ENCODE measurements at regions not wholly inside any gene's neighbourhood (a gene's known extent, or its start where the extent isn't known, plus 50 kb on each side); places are given as distances from the start of the nearest gene placed in this dataset.
"Not testable (repeated sequence)": the region's sequence is repeated elsewhere in the genome, so short reads cannot be mapped to it uniquely, and the experiment has no call there.

DNA sequence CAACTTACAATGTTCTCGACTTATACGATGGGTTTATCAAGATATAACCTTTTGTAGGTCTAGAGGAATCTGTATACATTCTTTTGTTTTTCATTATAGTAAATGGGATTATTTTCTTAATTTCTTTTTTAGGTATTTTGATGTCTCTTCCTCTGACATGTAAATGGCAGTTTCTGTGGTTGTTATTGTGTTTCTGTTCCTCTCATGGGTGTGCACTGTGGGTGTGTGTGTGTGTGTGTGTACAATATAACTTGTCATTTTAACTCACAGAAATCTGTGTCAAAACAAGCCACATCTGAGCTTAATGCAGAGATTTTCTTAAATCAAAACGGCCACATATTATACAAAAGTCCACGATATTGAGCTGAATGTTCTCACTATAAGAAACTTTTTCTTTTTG, 1300.8 kb upstream of the B3GALT2 start:
- DNase-seq (ENCODE audit: low read depth in 2 of 2, low spot score in 1 of 2), result no peak

DNA sequence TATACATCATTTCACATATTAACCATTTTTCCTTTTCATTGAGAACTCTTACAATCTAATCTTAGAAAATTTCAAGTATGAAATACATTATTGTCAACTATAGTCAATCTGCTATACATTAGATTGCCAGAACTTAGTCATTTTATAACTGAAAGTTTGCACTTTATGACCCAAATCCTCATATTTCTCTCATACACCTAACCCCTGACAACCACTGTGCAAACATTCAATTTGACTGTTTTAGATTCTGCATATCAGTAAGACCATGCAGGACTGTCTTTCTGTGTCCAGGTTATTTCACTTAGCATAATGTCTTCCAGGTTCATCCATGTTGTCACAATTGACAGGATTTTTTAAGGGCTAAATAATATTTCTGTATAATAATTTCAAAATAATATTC, 1299.0 kb upstream of the B3GALT2 start:
- no peak for DNase-seq (ENCODE audit: low read depth in 2 of 2, low spot score in 1 of 2)

DNA sequence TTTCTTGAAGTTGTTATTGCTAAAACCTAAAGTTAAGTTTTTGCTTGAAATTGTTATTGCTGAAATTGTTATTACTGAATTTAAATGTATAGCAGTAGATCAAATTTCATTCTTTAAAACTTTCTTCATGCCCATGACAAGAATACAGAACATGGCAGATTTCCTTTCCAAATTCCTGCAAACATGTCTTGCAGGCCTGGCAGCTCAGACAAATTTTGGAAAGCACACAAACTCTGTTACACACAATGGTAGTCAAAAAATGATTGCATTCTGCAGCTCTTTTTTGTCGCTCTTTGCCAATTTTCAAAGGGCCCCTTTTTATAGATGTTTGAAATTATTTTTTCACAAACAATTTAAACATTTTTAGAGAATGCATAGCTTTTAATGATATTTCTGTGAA, 1292.3 kb upstream of the B3GALT2 start:
- no peak for DNase-seq (ENCODE audit: low read depth in 2 of 2, low spot score in 1 of 2)

DNA sequence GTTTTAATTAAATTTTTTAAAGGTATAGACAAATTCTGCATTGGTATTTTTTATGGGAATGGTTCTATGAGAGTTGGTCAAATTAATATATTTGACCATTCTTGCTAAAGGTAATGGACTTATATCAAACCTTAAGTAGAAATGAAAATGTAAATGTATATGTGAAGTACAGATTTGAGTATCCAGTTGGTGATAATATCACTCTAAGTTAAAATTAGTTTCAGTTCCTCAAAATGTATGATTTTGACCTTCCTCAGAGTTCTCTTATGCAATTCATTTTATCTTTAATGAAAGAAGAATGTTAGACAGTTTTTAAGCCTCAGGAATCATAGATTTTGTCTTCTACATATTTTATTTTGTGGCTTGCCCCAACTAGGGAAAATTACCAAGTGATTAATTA, 1291.5 kb upstream of the B3GALT2 start:
- no peak for DNase-seq (ENCODE audit: low read depth in 2 of 2, low spot score in 1 of 2)

DNA sequence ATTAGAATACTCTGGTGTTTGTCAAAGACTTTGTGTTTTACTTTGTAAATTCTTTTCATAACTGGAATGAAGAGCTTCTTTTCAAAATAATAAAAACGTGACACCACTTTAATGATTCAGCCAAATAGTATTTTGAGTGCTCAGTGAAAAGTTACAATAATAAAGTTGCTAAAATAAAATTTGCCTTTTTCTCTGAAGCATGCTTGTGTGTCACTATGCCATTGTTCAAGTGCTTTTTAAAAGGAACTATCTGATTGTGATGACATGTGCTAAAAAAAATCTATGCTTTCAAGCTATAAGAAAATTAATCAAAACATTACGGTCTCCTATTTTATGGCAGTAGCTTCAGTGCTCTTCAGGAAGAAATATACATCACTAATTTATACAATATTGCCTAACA, 1290.5 kb upstream of the B3GALT2 start:
- DNase-seq (ENCODE audit: low read depth in 2 of 2, low spot score in 1 of 2), result no peak

DNA sequence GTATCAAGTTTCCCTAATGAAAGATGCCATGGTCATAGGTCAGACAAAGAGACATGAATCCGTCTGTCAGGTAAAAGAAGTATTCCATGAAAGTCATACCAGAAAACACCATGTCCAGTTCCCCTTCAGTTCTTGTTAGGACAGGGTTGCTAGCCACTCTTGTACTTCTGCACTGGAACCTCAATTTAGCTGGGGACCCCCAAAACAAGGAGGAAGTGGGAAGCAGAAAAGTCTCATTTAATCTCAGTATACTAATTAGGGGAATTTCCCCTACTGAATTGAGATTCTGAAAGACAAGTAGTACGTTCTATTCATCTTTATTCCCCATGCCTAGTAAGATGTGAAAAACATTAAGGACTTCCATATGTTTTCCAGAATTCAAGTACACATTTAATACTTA, 1289.9 kb upstream of the B3GALT2 start:
- no peak for DNase-seq (ENCODE audit: low read depth in 2 of 2, low spot score in 1 of 2)

DNA sequence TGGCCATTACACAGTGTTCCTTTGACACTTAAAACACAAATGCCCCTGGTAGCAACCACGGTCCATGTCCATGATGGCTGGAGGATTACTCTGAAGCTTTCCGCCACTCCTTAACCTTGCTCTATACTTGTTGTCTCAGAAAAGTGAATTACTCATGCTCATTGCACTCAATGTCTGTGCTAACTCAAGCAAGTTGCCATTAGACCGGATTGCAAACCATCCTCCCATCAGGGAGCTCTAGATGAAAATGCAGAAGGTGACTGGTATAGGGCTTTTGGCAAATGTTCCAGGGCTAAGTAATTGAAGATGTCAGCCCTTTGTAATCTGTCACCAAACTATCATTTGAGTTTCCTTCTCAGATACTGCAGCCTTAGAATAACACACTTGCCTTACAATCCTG, 1288.3 kb upstream of the B3GALT2 start:
- no peak for DNase-seq (ENCODE audit: low read depth in 2 of 2, low spot score in 1 of 2)

DNA sequence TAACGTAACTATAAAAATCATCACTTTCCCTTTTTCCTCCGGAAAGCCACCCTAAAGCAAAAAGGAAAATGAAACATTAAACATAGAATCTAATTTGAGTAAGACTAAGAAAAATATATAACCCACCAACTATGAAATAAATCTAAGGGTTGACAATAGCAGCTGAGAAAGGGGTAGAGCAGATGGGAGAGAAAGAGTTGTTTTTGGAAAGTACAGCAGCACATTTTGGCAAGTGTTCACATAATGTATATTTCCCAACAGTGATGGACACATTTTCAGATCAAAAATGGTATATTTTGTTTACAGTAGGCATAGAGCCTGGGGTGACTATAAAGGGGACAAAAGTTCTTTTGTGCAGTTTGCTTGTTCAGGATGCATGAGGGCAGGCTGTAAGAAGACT, 1287.4 kb upstream of the B3GALT2 start:
- no peak for DNase-seq (ENCODE audit: low read depth in 2 of 2, low spot score in 1 of 2)

DNA sequence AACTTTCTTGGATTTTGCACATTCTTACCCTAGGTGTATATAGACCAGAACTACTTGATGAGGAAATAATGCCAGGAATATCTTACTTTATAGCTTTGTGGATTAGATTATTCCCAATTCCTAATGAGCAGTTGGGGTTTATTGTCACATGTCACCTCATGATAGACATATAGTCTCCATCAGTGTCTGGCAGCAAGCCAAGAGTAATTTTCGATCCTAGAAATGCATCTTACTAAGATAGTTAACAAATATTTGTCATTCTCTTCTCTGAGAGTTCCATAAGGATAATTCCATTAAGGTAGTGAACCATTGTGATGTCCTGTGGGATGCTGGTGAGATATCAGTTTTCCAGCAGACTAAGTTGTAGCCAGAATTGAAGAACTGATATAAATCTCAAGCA, 1282.9 kb upstream of the B3GALT2 start:
- DNase-seq (ENCODE audit: low read depth in 2 of 2, low spot score in 1 of 2), result no peak

DNA sequence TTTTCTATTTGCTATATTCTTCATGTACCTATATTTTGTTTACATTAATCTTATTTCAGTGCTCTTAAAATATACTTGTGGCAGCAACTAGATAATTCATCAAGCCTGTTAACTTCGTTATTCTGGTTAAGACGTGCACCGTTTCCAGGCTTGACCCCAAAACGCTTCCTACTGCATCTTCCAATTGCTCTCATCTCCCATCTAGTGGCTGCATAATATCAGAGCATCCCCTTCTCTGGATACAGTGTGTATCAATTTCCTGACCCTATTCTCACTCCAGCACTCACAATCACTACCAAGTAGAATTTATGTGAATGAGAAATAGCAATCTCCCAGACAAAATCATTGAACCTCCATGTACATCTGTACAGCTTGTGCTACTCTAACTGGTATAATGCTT, 1280.3 kb upstream of the B3GALT2 start:
- no peak for DNase-seq (ENCODE audit: low read depth in 2 of 2, low spot score in 1 of 2)

DNA sequence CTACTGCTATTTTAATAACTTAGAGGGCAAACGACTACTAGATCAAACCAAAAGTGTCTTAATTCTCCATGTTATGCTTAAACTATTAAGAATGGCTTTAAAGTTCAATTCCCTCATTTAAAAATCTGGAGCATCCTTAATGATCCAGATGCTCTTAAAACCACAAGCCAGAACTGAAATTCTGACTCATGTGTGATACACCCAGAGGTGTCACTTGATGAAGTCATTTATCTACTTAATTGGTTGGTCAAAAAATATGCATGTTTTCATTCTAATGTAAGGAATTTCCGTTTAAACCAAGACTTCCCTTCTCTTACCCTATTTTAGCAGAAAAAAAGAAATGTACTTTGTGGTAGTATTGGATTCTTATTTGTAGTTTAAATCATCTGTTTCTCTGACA, 1261.2 kb upstream of the B3GALT2 start:
- DNase-seq (ENCODE audit: low read depth in 2 of 2, low spot score in 1 of 2), result no peak

DNA sequence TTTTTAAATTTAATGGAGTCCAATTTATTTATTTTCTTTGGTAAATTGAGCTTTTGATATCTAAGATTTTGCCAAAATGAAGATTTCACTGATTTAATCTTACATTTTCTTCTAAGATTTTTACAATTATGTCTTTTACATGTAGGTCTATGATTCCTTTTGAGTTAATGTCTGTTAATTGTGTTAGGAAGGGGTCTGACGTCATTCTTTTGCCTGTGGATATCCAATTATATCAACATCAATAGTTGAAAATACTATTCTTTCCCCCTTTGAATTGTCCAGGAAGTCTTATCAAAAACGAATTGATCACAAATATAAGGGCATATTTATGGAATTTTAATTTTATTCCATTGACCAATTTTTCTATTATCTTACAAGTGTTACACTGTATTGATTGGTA, 1258.8 kb upstream of the B3GALT2 start:
- DNase-seq (ENCODE audit: low read depth in 2 of 2, low spot score in 1 of 2), result no peak

DNA sequence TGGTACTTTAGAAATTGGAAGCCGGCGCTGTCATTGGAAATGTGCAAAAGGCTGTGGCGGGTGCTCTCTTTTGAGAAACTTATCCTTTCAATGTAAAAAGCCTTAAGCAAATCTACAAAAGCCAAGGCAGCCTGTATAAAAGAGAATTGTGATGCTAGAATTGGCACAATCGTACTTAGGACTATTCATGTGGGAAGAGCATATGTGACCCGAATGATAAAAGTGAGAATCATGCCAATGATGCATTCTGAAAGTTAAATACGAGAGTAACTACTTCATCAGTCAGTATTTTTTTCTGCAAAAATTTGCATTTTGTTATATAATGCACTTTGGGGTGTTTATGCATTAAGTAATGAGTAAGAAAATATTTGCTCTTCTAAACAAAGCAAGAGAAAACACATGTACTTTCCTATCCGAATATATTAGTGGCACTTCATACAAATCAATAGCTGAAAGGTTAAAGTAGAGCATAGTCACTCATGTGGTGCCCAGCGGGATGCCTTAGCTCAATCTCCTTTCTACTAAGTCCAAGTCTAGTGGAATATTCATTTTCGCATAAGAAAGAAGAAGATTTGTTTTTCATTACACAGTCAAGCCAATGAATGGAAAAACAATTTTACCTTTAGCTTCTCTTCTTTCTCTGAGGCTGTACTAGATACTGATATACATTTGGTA, 1256.6 kb upstream of the B3GALT2 start:
- DNase-seq (ENCODE audit: low read depth in 2 of 2, low spot score in 1 of 2), result no peak

DNA sequence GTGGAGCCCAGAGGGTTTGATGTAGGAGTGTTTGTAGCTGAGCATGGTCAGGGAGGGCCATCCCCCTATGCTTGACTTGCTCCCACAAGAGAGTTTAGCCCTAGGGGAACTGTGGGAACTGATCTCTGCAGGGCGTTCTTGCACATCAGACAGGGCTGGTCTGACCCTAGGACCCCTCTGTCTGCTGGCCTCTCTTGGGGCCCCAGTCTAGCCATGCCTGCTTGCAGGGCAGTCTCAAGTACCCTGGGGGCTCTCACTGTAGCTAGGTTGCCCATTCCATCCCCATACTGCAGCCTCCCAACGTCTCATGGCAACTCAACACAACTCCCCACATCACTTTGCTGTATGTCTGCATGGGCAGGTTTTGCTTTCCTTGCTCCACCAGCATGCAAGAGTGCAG, 1250.7 kb upstream of the B3GALT2 start:
- DNase-seq (ENCODE audit: low read depth in 2 of 2, low spot score in 1 of 2), result no peak

DNA sequence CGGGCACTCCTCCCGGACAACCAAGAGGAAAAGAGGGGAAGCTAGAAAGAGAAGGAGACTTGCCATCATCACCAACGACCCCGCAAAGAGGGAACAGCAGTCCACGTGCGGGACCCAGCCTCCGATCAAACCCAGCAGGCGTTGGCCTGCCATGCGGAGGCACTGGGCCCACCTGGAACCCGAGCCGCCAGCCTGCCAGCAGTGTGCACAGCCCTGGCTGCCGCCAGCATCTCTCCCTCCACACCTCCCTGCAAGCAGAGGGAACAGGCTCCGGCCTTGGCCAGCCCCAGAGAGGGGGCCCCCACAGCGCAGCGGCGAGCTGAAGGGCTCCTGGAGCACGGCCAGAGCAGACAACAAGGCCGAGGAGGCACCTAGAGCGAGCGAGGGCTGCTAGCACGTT, 1244.7 kb upstream of the B3GALT2 start:
- DNase-seq (ENCODE audit: low read depth in 2 of 2, low spot score in 1 of 2), result no peak

DNA sequence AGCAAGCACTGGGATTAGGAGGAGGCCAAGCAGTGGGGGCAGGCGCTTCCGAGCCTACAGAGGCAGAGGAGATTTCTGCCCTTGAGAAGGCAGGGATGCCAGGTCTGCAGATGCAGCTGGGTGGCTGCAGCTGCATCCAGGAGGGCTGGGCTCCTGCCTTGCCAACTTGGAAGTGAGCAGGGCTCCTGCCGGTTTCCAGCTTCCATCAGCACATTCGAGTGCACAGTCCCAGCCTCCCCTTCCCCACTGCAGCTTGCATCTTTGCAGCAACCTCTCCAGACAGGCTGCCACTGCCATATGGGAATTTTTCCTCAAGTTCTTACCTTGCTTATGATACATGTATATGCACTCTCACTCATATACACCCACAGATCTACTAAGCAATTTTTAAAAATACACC, 1234.3 kb upstream of the B3GALT2 start:
- DNase-seq (ENCODE audit: low read depth in 2 of 2, low spot score in 1 of 2), result no peak

DNA sequence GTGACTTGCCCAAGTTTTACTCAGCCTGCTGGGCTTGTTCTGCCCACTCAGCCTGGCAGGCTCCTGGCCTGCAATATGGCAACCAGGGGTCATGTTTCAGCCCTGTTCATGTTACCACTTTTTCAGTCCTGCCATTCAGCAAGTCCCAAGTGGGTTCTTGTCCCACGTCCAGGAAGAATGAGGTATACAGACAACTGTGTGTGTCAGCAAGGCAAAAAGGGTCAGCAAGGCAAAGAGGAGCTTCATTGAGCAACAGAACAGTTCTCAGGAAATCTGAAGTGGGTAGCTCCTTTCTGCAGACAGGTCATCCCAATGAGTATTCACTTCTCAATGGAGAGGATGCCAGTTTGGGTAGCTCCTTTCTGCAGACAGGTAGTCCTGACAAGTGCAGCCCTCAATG, 1233.3 kb upstream of the B3GALT2 start:
- DNase-seq (ENCODE audit: low read depth in 2 of 2, low spot score in 1 of 2), result no peak

DNA sequence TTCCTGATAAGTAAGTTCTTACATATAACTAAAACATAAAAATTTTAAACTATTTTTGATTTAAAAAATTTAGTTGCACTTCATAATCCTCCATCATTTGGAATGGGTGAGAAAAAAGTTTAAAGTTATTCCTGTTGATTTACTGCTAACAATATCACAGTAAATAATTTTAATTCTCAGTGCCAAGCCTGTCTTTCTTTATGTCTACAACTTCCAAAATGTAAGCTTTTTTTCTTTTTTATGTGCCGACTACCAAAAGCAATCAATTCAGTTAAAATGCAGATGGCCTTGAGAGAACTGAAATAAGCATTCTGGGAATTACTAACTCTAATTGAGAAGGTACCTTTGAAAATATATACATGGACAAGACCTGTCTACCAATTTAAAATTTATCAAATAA, 1224.3 kb upstream of the B3GALT2 start:
- DNase-seq (ENCODE audit: low read depth in 2 of 2, low spot score in 1 of 2), result no peak

DNA sequence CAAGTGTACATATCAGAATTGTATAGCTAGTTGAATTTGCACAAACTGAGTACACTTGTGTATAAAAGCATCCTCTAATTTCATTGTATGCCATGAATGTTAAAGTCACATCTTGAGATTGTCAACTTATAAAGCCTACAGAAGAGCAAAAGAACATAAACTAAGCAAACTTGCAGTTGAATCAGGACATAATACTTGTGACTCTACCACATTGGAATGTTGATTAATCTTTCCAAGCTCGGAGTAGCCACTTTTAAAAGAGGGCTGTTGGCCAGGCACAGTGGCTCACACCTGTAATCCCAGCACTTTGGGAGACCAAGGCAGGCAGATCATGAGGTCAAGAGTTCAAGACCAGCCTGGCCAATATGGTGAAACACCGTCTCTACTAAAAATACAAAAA, 1220.8 kb upstream of the B3GALT2 start:
- not testable (repeated sequence) for DNase-seq (ENCODE audit: low read depth in 2 of 2, low spot score in 1 of 2)

DNA sequence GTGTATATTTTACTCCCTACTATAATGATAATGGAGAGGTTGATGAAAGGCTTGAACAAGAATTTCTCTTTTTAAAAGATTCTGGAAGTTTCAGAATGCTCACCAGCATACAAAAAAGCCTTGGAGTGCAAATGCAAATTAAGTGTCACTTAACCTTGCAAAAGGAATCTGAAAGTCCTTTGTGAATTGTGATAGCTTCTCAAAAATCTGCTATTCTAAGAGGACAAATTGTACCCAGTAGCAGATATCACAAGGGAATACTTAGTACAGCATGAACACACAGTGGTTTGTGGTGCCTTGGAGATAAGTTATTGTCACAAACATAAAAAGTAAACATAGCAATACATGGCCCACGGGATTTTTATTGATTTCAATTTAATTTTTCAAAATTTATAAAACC, 1208.3 kb upstream of the B3GALT2 start:
- no peak for DNase-seq (ENCODE audit: low read depth in 2 of 2, low spot score in 1 of 2)

DNA sequence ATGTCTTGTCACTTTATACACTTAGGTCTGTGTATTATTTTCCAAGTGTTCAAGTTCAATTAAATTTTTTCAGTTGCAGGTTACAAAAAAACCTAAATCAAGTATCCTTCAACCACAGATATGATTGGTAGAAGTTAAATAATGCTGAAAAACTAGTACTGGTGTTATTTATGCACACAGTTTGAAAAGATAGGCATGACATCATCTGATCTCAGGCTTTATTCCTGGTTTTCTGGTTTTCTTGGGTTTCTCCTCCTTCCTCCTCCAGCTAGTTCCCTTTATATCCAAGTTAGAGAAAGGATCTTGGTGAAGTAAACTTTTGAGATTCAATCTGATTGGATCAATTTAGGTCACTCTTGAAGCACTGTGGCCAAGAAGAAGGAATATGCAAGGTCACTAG, 1201.1 kb upstream of the B3GALT2 start:
- no peak for DNase-seq (ENCODE audit: low read depth in 2 of 2, low spot score in 1 of 2)

DNA sequence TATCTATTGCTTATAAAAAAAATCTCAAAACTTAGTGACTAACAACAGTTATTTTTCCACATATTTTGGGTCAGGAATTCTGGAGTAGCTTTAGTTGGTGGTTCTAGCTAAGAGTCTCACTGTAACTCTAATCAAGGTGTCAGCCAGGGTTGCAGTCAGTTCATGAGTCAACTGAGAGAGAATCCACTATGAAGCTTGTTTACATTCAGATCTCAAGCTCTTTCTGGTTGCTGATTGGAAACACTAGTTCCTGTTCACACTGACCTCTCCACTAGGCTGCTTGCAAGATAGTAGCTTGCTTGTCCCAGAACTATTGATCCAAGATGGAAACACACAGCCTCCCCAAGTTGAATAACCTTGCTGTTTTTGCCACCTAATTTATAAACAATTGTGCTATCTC, 1192.1 kb upstream of the B3GALT2 start:
- no peak for DNase-seq (ENCODE audit: low read depth in 2 of 2, low spot score in 1 of 2)

DNA sequence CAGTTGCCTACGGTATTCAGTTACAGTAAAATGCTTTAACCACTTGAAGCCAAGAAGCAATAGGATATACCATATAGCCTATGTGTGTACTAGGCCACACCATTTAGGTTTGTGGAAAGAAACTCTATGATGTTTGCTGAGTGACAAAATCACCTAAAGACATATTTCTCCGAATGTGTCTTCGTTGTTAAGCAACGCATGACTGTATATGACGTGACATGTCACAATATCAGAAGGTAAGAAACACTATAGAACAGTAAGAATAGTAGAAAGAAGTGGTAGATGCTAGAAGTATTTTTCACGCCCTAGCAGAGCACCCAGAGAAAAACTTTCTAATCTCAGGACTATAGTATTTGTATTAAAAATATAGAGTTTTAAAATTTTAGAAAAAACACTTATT, 1188.2 kb upstream of the B3GALT2 start:
- DNase-seq (ENCODE audit: low read depth in 2 of 2, low spot score in 1 of 2), result no peak

DNA sequence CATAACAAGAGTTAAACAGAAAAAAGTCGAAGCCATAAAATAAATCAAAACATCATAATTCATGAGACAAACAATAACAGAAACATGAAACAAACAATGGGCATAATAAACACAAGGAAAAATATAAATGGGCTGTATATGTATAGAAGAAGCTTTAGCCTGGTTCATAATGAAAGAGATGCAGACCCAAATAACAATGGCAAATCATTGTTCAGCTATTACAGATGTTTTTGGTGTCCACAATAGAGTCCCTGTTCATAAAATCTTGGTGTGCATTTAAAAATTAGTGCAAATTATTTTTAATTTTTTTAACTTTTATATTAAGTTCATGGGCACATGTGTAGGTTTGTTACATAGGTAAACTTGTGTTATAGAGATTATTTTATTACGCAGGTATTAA, 1185.9 kb upstream of the B3GALT2 start:
- no peak for DNase-seq (ENCODE audit: low read depth in 2 of 2, low spot score in 1 of 2)
